GM19463 (cell line): ENCODE measurements at regions not wholly inside any gene's neighbourhood (a gene's known extent, or its start where the extent isn't known, plus 50 kb on each side); places are given as distances from the start of the nearest gene placed in this dataset.

ENCODE experiments used
- ATAC-seq: cut with Tn5 transposase; IDR thresholded peaks from one replicate; pipeline ENCODE4 v1.9.1; 2021; ENCODE audit warnings: mild to moderate bottlenecking, moderate library complexity; ENCODE audit not compliant: unreplicated experiment

DNA sequence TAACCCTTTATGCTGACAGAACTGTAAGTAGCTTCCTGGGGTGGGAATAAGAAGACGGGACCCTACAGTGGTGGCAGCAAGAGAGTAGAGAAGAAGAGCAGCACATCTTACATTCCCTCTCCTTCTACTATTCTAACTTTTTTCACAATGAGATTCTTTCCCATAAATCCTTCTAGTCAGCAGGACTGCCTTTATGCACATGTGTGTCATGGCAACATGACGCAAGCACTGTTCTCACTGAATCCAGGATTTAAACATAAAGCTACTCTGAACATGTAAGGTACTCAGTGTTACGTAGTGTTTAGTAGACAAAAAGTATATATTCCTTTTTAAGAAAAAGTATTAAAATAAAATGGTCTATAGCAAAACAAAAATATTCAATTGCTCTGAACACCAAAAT is 309.7 kb upstream of the LYPLAL1 start:
- no peak for ATAC-seq

DNA sequence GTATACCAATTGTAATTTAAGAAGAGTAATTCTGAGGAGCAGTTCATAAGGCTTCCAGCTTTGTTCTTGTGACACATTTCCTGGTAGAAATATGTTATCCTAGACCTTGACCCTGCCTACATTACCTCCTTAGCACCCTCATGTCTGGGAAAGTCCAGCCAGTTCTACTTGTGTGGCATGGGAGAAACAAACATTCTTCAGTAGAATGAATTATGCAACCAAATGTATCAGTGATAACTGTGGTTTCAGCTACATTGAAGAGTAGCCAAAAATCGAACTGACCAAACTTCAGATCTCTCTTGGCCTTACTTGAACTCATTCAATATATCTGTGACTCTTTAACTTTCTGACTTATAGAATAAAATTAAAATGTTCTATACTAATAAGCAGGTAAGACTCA is 308.1 kb upstream of the LYPLAL1 start:
- no peak for ATAC-seq

DNA sequence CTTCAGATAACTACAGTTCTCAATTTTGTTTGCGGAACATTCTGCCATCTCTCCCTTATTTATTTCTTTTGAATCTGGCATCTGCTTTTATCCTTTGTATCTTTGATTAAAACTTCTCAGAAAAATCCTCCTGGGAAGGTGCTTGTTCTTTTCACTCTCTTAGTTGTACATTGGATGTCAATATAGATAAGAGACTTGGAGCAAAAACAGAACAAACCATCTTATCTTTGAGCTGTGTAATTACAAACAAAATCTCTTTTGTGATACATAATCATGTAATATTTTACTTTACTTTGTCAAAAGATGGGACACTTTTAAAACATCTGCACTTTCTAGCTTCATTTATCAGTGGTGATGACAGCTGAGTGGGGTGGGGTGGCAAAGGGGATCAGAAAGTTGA is 307.2 kb upstream of the LYPLAL1 start:
- ATAC-seq, result no peak

DNA sequence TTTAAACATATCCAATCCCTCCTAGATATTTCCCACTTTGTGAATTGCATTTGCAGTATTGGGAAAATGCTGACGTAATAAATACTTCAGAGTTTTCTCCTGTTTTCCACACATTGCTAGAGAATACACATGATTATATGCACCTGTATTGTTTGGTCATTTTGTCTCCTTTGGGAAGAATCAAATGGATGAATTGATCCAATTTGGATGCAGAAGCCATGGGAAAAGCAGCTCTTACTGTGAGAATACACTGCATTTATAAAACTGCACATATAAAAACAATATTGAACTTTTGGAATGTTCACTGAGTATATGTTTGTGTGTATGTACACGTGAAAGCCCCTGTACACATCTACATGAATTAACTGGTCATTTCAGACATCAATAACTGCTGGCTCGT is 306.6 kb upstream of the LYPLAL1 start:
- no peak for ATAC-seq

DNA sequence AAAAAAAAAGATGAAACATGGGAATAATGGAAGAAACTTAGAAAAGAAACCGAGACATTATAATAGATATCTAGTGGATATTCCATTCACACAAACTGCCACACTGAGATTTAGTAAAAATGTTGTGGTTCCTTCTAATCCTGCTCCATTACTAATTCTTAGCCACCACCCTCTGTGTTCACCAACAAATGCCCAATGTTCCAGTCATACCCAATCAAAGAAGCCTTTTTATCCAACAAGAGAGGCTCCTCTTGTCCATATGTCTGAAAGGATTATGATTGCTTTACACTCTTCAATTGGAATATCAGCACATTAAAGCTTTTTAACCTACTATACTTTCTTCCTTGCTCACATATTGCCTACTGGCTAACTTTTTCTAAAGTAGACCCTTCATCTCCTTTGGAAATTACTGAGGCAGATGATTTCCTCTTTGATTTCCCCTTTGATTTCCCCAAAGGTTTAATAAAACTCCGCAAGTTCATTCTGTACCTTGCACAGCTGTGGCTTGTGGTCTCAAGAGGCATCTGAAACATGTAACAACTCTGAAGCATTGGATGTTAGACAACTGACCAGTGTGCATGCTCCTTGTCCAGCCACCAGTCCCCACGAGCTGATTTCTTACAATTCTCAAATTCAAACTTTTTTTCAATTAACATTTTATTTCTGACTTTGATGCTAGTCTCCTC is 305.6 kb upstream of the LYPLAL1 start:
- no peak for ATAC-seq

DNA sequence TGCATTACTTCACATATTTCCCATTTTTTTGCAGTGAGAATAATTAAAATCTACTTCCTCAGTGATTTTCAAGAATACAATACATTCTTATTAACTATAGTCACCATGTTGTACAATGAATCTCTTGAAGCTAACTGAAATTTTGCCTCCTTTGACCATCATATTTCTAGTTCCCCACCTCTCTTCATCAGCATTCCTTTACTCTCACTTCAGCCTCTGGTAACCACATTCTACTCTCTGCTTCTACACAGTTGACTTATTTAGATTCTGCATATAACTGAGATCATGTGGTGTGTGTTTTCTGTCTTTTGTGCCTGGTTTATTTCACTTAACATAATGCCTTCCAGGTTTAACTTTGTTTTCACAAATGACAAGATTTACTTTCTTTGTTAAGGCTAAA is 304.4 kb upstream of the LYPLAL1 start:
- ATAC-seq, result no peak

DNA sequence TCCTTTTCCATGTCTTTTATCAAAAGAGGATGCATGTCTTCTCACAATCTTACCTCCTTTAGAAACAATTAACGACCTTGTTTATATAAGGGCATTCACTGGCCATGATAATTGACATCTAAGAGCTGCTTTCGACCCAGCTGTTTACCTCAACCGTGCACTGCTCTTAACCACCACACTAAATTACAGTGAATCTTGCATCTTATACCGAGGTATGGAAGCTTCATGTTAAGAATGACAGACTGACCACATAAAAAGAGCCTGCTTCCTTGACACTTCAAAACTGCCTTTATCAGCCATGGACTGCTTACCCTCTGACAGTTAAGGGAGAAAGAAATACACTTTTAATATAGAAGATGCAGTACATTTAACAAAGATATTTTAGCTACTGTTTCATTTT is 301.7 kb upstream of the LYPLAL1 start:
- ATAC-seq, result no peak

DNA sequence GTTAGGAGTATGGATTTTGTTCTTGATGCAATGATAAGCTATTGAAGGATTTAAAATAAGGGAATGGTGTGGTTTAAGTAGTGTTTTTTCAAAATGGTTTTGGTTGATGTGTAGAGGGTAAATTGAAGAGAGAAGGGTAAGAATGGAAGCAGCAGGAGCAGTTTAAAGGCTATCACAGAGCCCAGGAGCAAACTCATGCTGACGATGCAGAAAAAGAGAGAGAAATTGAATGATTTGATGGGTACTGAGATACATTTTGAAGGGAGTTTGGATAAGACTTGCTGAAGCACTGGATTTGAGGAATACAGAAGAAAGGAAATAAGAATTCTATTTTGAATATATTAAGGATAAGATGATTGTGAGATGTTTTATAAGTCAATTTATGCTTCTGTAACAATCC is 300.8 kb upstream of the LYPLAL1 start:
- no peak for ATAC-seq

DNA sequence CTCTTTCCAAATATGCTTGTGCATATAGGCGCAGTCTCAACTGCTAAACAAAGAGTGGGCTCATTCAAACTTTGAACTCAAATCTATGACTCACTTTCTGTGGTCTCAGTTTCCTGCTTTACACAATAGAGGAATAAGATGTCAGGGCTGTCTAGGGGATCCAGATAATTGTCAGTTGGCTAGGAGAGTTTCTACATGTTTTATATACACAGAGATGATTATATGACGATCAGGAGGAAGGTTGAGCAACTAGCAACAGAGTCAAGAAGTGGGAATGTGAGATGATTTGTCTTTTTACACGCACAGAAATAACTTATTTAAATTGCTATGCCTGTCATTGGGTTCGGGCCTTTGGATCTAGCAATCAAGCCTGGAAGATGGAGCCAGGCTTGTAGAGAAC is 299.4 kb upstream of the LYPLAL1 start:
- no peak for ATAC-seq

DNA sequence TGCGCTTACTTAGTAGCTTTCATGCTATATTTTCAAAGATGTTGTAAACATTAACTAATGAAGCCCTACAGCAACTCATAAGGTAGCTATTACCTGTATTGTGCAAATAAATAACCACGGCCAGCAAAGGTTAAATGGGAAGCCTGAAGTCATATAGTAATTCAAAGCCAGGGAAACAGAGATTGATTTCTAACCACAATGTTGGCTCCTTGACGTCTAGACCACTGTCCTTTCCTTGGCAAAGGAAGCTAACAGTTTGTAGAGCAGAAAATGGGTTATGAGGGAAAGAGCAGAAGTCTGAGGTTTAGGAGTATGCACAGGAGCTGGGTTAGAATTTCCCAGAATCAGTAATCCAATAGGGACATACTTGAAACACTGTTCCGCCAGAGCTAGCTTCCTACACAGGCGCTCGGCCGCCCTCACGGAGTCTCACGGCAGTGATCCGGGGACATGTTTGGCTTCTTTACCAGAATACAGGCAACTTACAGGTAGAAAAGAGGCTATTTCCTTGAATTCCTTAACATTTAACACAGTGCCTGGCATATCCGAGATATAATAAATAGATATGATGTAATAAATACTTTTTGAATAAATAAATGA is 298.8 kb upstream of the LYPLAL1 start:
- no peak for ATAC-seq

DNA sequence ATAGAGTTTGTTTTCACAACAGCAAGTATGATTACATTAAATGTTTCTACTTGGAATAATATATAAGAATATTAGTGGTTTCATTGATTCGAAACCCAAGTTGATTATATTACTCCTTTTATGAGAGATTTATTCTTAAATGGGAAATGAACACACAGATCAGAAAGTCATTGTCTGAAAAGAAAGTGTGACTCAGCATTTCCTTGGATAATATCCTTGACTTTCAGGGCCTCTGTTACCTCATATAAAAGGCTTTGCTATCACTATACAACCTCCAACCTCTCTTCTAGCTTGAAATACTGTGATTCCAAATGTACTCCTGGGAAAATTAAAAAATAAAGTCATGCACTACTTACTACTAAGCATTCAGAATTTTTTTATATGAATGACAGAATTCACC is 295.3 kb upstream of the LYPLAL1 start:
- no peak for ATAC-seq

DNA sequence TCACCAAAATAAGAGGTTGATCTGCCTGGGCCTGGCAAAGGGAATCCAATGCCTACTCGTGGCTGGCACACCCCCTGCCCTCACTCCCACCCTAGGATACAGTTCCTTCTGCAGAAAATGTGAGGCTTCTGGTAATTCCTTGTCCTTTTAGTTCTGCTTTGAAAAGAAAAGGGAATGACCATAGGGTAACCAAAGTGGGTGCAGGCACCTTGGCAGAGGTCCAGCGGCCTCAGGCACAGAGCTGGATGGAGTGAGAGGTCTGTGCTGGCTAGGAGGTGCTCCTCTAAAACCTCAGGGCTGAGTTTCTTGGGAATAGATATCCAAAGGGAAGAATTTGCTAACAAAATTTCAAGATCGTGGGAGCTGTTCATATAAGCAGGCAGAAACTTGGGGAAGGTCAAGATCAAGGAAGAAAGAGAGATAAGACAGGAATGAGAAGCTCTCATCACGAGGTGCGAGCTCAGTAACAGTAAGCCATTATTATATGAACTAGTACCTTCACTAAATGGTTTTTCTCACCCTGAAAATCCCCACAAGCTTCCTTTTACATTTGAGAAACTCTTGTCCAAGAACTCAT is 293.1 kb upstream of the LYPLAL1 start:
- ATAC-seq, result no peak

DNA sequence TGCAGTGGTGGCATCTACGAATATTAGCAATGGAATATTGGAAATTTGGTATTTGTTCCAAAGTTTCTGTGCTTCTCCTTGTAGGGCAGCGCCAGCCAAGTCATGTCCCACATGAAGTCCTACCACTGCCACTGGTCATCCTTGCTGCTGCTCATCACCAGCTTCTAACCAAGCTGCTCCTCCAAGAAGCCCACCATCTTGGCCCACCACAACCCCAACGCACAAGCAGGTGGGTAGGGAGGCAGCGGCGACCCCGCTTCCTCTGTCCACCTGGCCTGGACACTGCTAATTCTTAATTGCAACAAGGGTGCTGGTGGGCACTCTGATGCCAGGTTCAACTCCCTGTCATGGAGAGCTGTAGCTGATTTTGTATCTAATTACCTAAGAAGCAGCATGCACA is 291.2 kb upstream of the LYPLAL1 start:
- ATAC-seq, result no peak

DNA sequence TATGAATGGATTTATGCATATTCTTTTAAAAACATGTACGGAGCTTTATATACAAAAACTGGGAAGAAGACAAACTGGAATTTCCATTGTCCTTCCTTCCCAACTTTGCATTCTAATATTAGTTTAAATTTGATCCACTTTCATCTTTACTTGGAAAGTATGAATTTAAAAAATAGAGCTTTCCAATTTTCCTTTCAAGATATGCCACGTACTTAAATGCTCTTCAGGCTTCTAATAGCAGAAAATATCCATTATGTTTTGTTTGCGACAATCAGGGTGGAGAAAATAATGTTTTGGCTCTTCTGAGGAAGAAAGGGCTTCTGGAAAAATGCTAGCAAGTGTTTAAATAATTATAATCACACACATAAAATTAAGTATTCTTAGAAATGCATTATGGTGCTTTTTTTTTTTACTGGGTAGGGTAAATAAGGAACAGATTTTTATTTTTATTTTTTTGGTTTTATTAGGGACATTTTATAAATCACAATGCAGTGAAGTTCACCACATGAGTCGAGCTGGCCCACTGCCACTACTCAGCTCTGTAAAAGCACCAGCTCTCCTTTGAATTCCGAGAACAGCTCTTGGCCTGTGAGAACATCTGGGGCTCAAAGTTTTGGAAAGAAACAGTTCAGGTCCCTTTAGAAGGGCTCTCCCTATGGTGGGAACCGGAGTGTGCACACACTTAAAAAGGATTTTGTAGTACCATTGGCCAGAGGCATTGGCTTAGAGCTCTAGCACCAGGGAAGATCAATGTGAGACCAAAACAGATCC is 287.4 kb upstream of the LYPLAL1 start:
- no peak for ATAC-seq

DNA sequence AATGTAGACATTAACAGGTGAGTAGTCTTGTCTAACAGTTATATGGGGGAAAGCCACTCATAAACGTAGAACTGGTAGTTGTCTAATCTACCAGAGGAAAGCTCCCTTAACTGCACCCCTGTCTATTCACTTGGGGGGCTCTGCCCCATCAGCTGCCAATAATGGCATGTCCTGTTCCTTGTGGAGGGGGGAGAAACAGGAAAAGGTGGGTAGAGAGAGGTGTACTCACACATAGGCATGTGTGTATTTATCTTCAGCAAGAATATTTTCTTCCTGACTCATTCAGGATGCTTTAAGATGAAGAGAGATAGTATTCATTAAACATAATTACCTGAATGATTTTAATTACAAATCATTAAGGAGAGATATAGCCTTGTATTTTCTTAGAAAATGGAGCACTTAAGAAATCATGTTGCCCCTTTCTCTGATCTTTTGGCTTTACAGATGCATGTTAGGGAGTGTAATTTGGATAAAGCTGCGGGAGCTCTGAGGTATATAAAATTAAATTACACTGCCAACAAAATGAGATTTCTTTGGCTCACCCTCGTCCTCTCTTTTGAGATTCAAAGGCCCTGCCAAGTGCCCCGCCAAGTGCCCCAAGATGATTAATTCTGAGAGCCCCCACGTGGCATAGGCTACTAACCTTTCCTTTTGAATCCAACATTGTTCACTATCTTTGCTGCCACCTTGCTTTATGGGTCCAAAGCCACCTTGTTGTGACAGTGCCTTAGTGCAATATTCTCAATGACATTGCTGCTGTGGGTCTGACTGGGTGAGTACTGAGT is 286.3 kb upstream of the LYPLAL1 start:
- ATAC-seq, result no peak

DNA sequence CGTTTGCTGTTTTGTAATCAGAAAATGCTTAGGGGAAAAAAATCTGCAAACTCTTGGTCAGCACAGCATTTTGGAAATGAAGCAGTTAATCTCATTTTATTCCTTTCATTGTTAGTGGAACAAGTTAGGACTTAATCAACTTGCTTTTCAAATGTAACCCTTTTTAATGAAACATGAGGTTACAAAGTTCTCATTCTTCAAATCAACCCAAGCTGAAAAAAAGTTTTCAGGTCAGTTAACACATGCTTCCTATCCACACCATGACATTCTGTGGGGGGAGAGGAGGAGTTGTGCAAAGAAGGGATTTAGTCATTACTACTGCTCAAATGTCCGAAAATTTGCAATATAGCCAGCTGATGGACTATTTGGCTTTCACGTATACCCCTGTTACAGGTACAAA is 283.2 kb upstream of the LYPLAL1 start:
- ATAC-seq, result no peak

DNA sequence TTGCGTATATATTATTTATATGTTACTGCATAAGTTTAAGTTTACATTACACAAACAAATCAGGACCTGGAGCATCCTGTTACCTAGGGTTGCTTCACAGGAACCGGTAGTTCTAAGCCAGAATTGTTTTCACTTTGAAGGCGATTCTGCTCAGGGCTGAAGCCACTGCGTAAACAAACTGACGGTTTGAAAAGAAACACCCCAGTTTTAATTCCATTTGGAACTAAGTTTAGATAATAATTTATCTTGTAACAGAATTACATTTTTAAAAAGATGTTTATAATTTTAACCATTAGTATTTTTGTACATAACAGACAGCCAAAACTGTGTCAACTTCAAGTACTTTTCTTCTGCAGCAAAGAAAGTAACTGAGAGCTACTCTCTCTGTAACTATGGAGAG is 282.1 kb upstream of the LYPLAL1 start:
- no peak for ATAC-seq

DNA sequence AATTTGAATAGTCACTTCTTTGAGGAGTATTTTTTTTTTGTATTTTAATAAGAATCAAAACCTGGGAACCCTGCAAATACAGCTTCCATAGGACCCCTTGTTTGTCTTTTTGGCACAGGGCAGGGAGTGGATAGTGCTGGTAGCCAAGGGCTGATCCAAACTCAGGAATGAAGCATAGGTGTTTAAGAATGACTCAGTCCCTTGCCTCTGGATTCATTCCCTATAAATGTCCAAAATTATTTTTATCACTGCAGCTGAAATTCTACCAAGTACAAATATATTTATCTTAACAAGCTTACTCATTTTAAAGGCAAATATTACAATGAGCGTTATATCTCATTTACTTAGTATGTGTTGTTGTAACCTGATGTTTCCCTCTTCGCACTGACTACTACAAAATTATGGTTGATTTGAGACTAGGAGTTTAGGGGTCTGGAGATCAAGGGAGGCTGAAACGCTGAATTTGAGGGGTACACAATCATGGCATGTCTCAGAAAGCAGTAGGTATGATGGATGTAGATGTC is 278.6 kb upstream of the LYPLAL1 start:
- no peak for ATAC-seq

DNA sequence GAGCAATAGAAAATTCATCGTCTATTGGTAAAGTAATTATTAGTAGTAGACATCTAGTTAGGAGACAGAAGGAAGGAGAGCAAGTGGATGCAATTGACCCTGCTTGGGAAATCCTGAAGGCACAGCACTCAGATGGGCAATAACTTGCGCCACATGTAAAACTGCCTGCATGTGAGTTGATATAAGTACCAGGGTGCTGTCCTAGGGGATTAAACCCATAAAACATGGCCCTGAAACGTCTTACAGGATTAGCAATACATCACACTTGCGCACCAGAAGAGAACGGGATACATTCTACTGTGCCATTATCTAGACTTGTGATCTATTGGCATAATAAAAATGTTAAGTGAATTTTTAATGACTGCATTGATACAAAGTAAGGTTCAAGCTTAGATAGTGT is 277.5 kb upstream of the LYPLAL1 start:
- no peak for ATAC-seq

DNA sequence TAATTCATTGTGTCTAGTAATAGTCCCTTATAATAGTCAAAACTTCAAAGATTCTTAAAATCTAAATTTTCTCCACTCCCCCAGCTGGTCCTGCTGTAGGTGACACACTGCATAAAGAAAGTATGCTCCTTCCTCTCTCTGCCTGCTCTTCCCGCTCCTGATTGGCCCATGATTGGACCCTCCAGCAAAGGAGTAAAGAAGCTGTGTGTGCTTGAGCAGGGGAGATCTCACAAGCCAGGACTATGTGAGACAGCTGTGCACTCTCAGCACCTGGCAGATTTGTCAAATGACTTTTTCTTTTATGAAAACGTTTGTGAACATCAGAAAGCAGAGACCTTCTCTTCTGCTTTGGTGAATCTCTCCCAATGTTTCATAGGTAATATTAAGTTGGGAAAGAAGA is 274.8 kb upstream of the LYPLAL1 start:
- ATAC-seq, result no peak

DNA sequence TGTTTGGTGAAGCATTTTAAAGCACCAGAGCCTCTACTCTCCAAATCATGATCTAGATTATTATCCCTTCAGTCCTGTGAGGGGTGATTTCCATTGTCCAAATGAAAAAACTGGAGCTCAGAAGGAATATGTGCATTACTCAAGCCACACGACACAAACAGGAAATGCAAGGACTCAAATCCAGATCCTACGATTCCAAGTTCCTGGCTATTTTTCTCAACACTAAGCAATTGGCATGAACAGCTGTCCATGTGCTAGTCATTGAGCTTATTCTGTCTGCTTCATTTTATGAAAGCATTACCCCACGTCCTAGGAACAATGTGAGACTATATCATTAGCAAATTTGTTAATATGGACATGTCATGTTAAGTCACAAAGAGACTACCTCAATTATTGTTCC is 273.1 kb upstream of the LYPLAL1 start:
- ATAC-seq, result no peak
